ENCODE measurements at regions not wholly inside any gene's neighbourhood (a gene's known extent, or its start where the extent isn't known, plus 50 kb on each side); places are given as distances from the start of the nearest gene placed in this dataset.

DNA sequence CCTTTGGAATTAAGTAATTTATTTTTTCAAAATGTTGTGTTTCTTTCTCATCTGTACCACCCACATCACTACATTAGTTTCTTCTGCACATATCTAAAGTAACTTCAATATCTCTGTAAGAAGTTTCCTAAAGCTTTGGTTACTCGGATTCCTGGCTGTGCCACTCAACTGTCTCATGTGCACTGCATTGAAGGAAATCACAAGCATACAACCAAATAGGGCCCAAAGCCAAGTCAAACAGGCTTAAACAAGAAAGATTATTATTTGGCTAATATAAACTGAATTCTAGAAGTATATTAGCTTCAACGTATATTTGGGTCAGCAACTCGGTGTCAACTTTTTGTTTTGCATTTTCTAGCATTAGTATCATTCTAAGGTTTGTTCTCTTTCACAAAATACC is 1647.6 kb upstream of the SPRY2 start:
- H3K9me3 Mint-ChIP-seq (ENCODE audit: insufficient read depth), result no peaks in the 10 kb centered on the region
- H3K27ac Mint-ChIP-seq, result no peak overlapping the region
- H3K9ac ChIP-seq (ENCODE audit: low read length), result no peak overlapping the region
- no peaks in the 10 kb centered on the region for H4K20me1 ChIP-seq (ENCODE audit: control insufficient read depth, insufficient read depth, low read length, poor library complexity, severe bottlenecking)
- CTCF ChIA-PET, result no interaction called here
- no peaks in the 10 kb centered on the region for H3K36me3 ChIP-seq (replicated peaks in 1 of 2; ENCODE audit: control extremely low read depth in 1 of 2, control insufficient read depth in 1 of 2, extremely low read depth in 1 of 2, insufficient read depth in 2 of 2, low read length in 1 of 2)
- no peaks in the 10 kb centered on the region for H3K4me1 Mint-ChIP-seq
- ATAC-seq (ENCODE audit: low read depth), result no peak
- no peaks in the 10 kb centered on the region for H3K27me3 ChIP-seq (replicated peaks in 1 of 4; ENCODE audit: control extremely low read depth in 1 of 4, control insufficient read depth in 3 of 4, insufficient read depth in 4 of 4, low read length in 3 of 4)
- POLR2A ChIA-PET, result no interaction called here
- no CpG with 5 or more reads among the region's 3 CpGs for WGBS (ENCODE audit: insufficient coverage)
- H3K79me2 ChIP-seq (ENCODE audit: control insufficient read depth, insufficient read depth, low read length), result no peaks in the 10 kb centered on the region
- H3K27me3 Mint-ChIP-seq, result no peaks in the 10 kb centered on the region
- no peak overlapping the region for H2AFZ ChIP-seq (ENCODE audit: insufficient read depth, low read depth, low read length, poor library complexity, severe bottlenecking)
- no peak for TF ChIP-seq EZH2 (IDR thresholded peaks at IDR 0.05; ENCODE audit: borderline replicate concordance, insufficient read depth, low read depth, low read length, poor library complexity, severe bottlenecking)
- TF ChIP-seq, protein P1, sequence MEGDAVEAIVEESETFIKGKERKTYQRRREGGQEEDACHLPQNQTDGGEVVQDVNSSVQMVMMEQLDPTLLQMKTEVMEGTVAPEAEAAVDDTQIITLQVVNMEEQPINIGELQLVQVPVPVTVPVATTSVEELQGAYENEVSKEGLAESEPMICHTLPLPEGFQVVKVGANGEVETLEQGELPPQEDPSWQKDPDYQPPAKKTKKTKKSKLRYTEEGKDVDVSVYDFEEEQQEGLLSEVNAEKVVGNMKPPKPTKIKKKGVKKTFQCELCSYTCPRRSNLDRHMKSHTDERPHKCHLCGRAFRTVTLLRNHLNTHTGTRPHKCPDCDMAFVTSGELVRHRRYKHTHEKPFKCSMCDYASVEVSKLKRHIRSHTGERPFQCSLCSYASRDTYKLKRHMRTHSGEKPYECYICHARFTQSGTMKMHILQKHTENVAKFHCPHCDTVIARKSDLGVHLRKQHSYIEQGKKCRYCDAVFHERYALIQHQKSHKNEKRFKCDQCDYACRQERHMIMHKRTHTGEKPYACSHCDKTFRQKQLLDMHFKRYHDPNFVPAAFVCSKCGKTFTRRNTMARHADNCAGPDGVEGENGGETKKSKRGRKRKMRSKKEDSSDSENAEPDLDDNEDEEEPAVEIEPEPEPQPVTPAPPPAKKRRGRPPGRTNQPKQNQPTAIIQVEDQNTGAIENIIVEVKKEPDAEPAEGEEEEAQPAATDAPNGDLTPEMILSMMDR (IDR thresholded peaks at IDR 0.05), result no peak
- no peak for DNase-seq
- H3K4me3 Mint-ChIP-seq, result no peak overlapping the region
- peaks cover 0 to 4% (median 0%) of the 10 kb centered on the region in 3 donors for H3K9me3 ChIP-seq (ENCODE audit: control extremely low read depth in 1 of 3, control insufficient read depth in 2 of 3, insufficient read depth in 1 of 3, low read length in 2 of 3)
- intact Hi-C loops (cut with micrococcal nuclease), result no loop called here
- no peak overlapping the region for H3K4me3 ChIP-seq (ENCODE audit: control extremely low read depth in 1 of 5, extremely low read depth in 1 of 5, insufficient read depth in 1 of 5, low read depth in 2 of 5, low read length in 4 of 5)
- H3K4me1 ChIP-seq (ENCODE audit: control insufficient read depth in 2 of 2, insufficient read depth in 2 of 2, low read length in 2 of 2), result no peaks in the 10 kb centered on the region
- H3K27ac ChIP-seq (ENCODE audit: low read length in 2 of 2), result no peak overlapping the region
- H3K4me2 ChIP-seq (replicated peaks; ENCODE audit: low read depth, low read length, poor library complexity, severe bottlenecking), result no peak overlapping the region

DNA sequence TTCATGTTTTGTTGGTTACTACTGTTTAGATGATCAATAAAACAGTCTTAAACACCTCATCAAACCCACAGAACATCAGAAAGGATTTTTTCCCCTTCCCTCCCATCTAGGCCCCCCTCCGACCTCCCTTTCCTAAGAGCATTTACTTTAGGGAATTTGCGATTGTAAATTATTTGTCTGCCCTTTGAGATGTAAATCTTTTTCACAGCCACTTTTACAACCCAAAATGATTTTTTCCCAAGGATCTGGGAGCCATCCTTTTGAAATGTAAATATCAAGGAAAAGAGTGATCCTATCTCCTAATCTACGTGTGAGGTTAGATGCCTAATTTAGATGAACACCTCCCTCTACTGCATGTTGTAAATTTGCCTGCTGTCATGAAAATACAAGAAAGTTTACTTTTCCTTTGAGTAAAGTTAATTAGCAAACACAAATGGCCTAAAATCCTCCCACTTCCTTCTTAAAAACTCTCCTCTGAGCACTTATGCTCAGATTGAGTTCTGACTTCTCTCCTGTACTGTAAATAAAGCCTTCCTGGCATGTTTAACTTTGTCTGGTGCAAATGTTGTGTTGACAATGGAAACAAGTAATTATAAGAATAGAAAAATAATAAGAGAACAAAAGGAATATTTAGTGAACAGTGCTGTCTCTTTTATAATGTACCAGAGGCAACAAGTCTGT is 1646.9 kb upstream of the SPRY2 start:
- H3K27ac Mint-ChIP-seq, result no peak overlapping the region
- no peak for TF ChIP-seq EZH2 (IDR thresholded peaks at IDR 0.05; ENCODE audit: borderline replicate concordance, insufficient read depth, low read depth, low read length, poor library complexity, severe bottlenecking)
- ATAC-seq (ENCODE audit: low read depth) (no peak), DNase-seq (no peak)
- ChIA-PET CTCF (no interaction called here), POLR2A (no interaction called here)
- Histone ChIP-seq H3K9me3 (ENCODE audit: control extremely low read depth in 1 of 3, control insufficient read depth in 2 of 3, insufficient read depth in 1 of 3, low read length in 2 of 3) (peaks cover 0 to 4% (median 0%) of the 10 kb centered on the region in 3 donors), H3K4me2 (replicated peaks; ENCODE audit: low read depth, low read length, poor library complexity, severe bottlenecking) (no peak overlapping the region), H3K9ac (ENCODE audit: low read length) (no peak overlapping the region), H3K4me1 (ENCODE audit: control insufficient read depth in 2 of 2, insufficient read depth in 2 of 2, low read length in 2 of 2) (no peaks in the 10 kb centered on the region), H2AFZ (ENCODE audit: insufficient read depth, low read depth, low read length, poor library complexity, severe bottlenecking) (no peak overlapping the region), H3K27me3 (replicated peaks in 1 of 4; ENCODE audit: control extremely low read depth in 1 of 4, control insufficient read depth in 3 of 4, insufficient read depth in 4 of 4, low read length in 3 of 4) (no peaks in the 10 kb centered on the region), H3K36me3 (replicated peaks in 1 of 2; ENCODE audit: control extremely low read depth in 1 of 2, control insufficient read depth in 1 of 2, extremely low read depth in 1 of 2, insufficient read depth in 2 of 2, low read length in 1 of 2) (no peaks in the 10 kb centered on the region), H3K4me3 (ENCODE audit: control extremely low read depth in 1 of 5, extremely low read depth in 1 of 5, insufficient read depth in 1 of 5, low read depth in 2 of 5, low read length in 4 of 5) (no peak overlapping the region), H3K27ac (ENCODE audit: low read length in 2 of 2) (no peak overlapping the region), H3K79me2 (ENCODE audit: control insufficient read depth, insufficient read depth, low read length) (no peaks in the 10 kb centered on the region), H4K20me1 (ENCODE audit: control insufficient read depth, insufficient read depth, low read length, poor library complexity, severe bottlenecking) (no peaks in the 10 kb centered on the region)
- intact Hi-C loops (cut with micrococcal nuclease), result no loop called here
- no peaks in the 10 kb centered on the region for H3K27me3 Mint-ChIP-seq
- no peak overlapping the region for H3K4me3 Mint-ChIP-seq
- WGBS (ENCODE audit: insufficient coverage), result no CpG with 5 or more reads among the region's 3 CpGs
- no peaks in the 10 kb centered on the region for H3K4me1 Mint-ChIP-seq
- no peaks in the 10 kb centered on the region for H3K9me3 Mint-ChIP-seq (ENCODE audit: insufficient read depth)
